MM.1S (cell line): ENCODE measurements at regions not wholly inside any gene's neighbourhood (a gene's known extent, or its start where the extent isn't known, plus 50 kb on each side); places are given as distances from the start of the nearest gene placed in this dataset.

Experiments used
- DNase-seq: peaks from one replicate; pipeline ENCODE4 v3.0.0-alpha.2; 2015
- H2AFZ ChIP-seq: fragments of 300-600 bp; sonication (generic); 2 replicates; pipeline ENCODE4 v1.6.0; 2016; ENCODE audit warnings: antibody characterized with exemption, low read length
- H3F3A ChIP-seq: fragments of 300-600 bp; sonication (generic); 2 replicates; pipeline ENCODE4 v1.6.1; 2016; ENCODE audit warnings: mild to moderate bottlenecking, antibody characterized with exemption, low read length, moderate library complexity, mixed read lengths; ENCODE audit not compliant: insufficient read depth
- H3K27ac ChIP-seq: fragments of 300-600 bp; sonication (generic); 2 replicates; pipeline ENCODE4 v1.5.1; 2016; ENCODE audit warnings: mild to moderate bottlenecking, low read length
- H3K27me3 ChIP-seq: fragments of 300-600 bp; sonication (generic); replicated peaks from 2 replicates; pipeline ENCODE4 v1.6.0; 2016; ENCODE audit warnings: low read length; ENCODE audit not compliant: insufficient read depth
- H3K36me3 ChIP-seq: fragments of 300-600 bp; sonication (generic); replicated peaks from 2 replicates; pipeline ENCODE4 v1.6.1; 2016; ENCODE audit warnings: mild to moderate bottlenecking, low read length, mixed read lengths; ENCODE audit not compliant: insufficient read depth
- H3K4me1 ChIP-seq: fragments of 300-600 bp; sonication (generic); 2 replicates; pipeline ENCODE4 v1.6.1; 2016; ENCODE audit warnings: low read length, mixed read lengths
- H3K4me2 ChIP-seq: fragments of 300-600 bp; sonication (generic); 2 replicates; pipeline ENCODE4 v1.6.0; 2016; ENCODE audit warnings: low read depth, low read length
- H3K4me3 ChIP-seq: fragments of 300-600 bp; sonication (generic); 2 replicates; pipeline ENCODE4 v1.5.1; 2016; ENCODE audit warnings: low read length, mixed read lengths
- H3K79me2 ChIP-seq: fragments of 300-600 bp; sonication (generic); 2 replicates; pipeline ENCODE4 v1.6.1; 2016; ENCODE audit warnings: mixed run types, low read length, mixed read lengths
- H3K9ac ChIP-seq: fragments of 300-600 bp; sonication (generic); 2 replicates; pipeline ENCODE4 v1.6.1; 2016; ENCODE audit warnings: low read length, mixed read lengths
- H3K9me2 ChIP-seq: fragments of 300-600 bp; sonication (generic); replicated peaks from 2 replicates; pipeline ENCODE4 v1.6.1; 2016; ENCODE audit warnings: mild to moderate bottlenecking, low read length, mixed read lengths; ENCODE audit not compliant: insufficient read depth
- H3K9me3 ChIP-seq: fragments of 300-600 bp; sonication (generic); replicated peaks from 2 replicates; pipeline ENCODE4 v1.6.1; 2016; ENCODE audit warnings: mild to moderate bottlenecking, low read length, mixed read lengths; ENCODE audit not compliant: insufficient read depth
- H4K20me1 ChIP-seq: fragments of 300-600 bp; sonication (generic); 2 replicates; pipeline ENCODE4 v1.6.1; 2016; ENCODE audit warnings: mild to moderate bottlenecking, low read length, moderate library complexity, mixed read lengths; ENCODE audit not compliant: insufficient read depth
- EZH2 ChIP-seq: fragments of 300-600 bp; sonication (generic); optimal IDR thresholded peaks from 2 replicates; pipeline ENCODE3; 2017; ENCODE audit warnings: low read depth, mild to moderate bottlenecking, antibody characterized with exemption, low read length, mixed read lengths
- EZH2phosphoT487 ChIP-seq: fragments of 300-600 bp; sonication (generic); IDR thresholded peaks from 2 replicates; pipeline ENCODE4 v1.6.1; 2018; ENCODE audit warnings: antibody characterized with exemption, low read length
- TF ChIP-seq, protein P1 (sequence below): fragments of 300-600 bp; sonication (generic); IDR thresholded peaks from 2 replicates; pipeline ENCODE4 v1.5.1; 2016; ENCODE audit warnings: antibody characterized with exemption, low read length, mixed read lengths

DNA sequence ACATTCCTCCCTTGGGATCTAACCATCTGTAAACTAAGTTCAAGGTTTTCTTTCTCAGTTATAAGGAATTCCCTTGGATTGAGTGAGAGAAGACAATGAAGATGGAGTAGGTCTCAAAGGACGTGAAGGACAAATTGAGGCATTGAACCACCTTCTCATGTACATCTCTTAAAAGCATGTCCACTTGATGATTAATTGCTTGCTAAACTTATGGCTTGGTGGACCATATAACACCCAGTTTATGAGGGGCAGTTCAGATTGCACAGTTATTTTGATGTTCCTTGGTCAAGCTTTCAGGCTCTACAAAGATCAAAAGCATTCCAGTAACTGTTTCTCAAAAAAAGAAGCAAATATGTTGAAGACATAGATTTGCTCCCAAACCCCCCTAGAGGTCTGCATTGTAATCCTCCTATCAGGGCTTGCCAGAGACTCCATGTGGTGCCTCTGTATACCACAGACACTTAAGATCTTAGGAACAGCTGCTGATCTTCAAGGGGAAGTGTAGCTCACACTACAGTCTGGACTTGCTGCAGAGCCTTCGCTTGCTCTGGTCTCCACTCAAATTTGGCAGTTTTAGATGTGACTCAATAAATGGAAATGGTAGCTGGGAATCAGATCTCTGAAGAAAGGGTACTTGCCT is 56.9 kb upstream of the ALDH1A1 start:
- no peaks in the 10 kb centered on the region for H3K36me3 ChIP-seq
- H3K4me1 ChIP-seq = no peaks in the 10 kb centered on the region
- no peak overlapping the region for H3K9ac ChIP-seq
- H3K4me3 ChIP-seq = no peak overlapping the region
- H3K27me3 ChIP-seq = no peaks in the 10 kb centered on the region
- no peaks in the 10 kb centered on the region for H3K9me3 ChIP-seq
- H3K79me2 ChIP-seq = no peaks in the 10 kb centered on the region
- TF ChIP-seq EZH2phosphoT487 = no peak
- TF ChIP-seq EZH2 = no peak
- TF ChIP-seq, protein P1, sequence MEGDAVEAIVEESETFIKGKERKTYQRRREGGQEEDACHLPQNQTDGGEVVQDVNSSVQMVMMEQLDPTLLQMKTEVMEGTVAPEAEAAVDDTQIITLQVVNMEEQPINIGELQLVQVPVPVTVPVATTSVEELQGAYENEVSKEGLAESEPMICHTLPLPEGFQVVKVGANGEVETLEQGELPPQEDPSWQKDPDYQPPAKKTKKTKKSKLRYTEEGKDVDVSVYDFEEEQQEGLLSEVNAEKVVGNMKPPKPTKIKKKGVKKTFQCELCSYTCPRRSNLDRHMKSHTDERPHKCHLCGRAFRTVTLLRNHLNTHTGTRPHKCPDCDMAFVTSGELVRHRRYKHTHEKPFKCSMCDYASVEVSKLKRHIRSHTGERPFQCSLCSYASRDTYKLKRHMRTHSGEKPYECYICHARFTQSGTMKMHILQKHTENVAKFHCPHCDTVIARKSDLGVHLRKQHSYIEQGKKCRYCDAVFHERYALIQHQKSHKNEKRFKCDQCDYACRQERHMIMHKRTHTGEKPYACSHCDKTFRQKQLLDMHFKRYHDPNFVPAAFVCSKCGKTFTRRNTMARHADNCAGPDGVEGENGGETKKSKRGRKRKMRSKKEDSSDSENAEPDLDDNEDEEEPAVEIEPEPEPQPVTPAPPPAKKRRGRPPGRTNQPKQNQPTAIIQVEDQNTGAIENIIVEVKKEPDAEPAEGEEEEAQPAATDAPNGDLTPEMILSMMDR = no peak
- H2AFZ ChIP-seq = no peak overlapping the region
- no peaks in the 10 kb centered on the region for H3F3A ChIP-seq
- no peak for DNase-seq
- H4K20me1 ChIP-seq = no peaks in the 10 kb centered on the region
- no peak overlapping the region for H3K4me2 ChIP-seq
- no peak overlapping the region for H3K27ac ChIP-seq
- H3K9me2 ChIP-seq = no peaks in the 10 kb centered on the region

GRCh38 chr9:73007966-73008672 is 55.3 kb upstream of the ALDH1A1 start:
- TF ChIP-seq, protein P1 = no peak
- no peak for TF ChIP-seq EZH2phosphoT487
- TF ChIP-seq EZH2 = no peak
- Histone ChIP-seq H2AFZ (no peak overlapping the region), H3F3A (no peaks in the 10 kb centered on the region), H3K4me1 (no peaks in the 10 kb centered on the region), H3K27ac (no peak overlapping the region), H4K20me1 (no peaks in the 10 kb centered on the region), H3K4me3 (no peak overlapping the region), H3K9ac (no peak overlapping the region), H3K9me2 (no peaks in the 10 kb centered on the region), H3K9me3 (no peaks in the 10 kb centered on the region), H3K36me3 (no peaks in the 10 kb centered on the region), H3K79me2 (no peaks in the 10 kb centered on the region), H3K27me3 (no peaks in the 10 kb centered on the region), H3K4me2 (no peak overlapping the region)
- DNase-seq = no peak

- Histone ChIP-seq H3K9me3 (no peaks in the 10 kb centered on the region), H3F3A (no peaks in the 10 kb centered on the region), H3K27ac (no peak overlapping the region), H3K27me3 (no peaks in the 10 kb centered on the region), H3K4me2 (no peak overlapping the region), H2AFZ (no peak overlapping the region), H4K20me1 (no peaks in the 10 kb centered on the region), H3K9me2 (no peaks in the 10 kb centered on the region), H3K36me3 (no peaks in the 10 kb centered on the region), H3K79me2 (no peaks in the 10 kb centered on the region), H3K9ac (no peak overlapping the region), H3K4me1 (no peaks in the 10 kb centered on the region), H3K4me3 (no peak overlapping the region)
- TF ChIP-seq EZH2phosphoT487 (no peak), EZH2 (no peak)
- TF ChIP-seq, protein P1 = no peak
- no peak for DNase-seq
These were observed 54.1 kb upstream of the ALDH1A1 start for GRCh38 chr9:73006986-73007385.
